HG02571 (cell line): ENCODE measurements at regions not wholly inside any gene's neighbourhood (a gene's known extent, or its start where the extent isn't known, plus 50 kb on each side); places are given as distances from the start of the nearest gene placed in this dataset.

Experiments
- ATAC-seq: cut with Tn5 transposase; IDR thresholded peaks from one replicate; pipeline ENCODE4 v1.9.1; 2021; ENCODE audit warnings: mild to moderate bottlenecking, moderate library complexity; ENCODE audit not compliant: unreplicated experiment

DNA sequence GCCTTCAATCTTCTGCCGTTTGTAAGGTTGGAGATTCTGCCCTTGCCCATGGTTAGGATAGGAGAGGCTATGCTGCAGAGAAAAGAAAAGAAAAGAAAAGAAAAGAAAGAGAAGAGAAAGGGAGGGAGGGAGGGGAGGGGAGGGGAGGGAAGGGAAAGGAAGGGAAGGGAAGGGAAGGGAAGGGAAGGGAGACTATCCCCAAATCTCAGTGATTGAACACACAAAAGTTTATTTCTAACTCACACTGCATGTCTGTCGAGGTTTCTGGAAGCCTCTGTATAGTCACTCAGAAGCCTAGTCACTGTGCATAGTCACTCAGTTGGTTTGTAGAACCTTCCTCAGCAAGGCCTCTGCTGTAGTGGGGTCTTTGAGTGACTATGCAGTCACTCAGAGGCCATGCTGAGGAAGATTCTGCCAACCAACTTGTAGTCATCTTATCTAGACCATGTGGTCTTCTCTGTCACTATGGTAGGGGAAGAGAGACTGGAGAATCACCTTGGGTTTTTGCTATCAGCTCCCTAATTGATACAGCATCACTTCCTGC, 52.3 kb upstream of the ABCC9 start:
- no peak for ATAC-seq

DNA sequence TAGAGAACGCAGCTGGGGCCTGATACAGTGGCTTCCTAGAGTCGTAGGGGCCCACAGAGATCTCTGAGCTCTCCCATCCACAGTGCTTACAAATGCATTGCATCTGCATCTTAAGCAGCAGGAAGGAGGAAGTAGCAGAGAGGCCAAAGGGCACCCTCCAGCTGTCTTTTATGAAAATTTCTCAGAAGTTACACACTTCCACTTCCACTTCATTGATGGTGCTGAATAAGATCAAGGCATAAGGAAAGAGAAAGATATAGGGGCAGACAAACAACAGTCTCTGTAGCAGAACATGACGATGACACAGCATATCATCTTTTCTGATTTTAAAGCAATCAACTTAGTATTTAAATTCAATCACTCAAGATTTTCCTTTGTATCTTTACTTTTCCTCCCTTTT, 51.6 kb upstream of the ABCC9 start:
- ATAC-seq = peak; percentile 81

DNA sequence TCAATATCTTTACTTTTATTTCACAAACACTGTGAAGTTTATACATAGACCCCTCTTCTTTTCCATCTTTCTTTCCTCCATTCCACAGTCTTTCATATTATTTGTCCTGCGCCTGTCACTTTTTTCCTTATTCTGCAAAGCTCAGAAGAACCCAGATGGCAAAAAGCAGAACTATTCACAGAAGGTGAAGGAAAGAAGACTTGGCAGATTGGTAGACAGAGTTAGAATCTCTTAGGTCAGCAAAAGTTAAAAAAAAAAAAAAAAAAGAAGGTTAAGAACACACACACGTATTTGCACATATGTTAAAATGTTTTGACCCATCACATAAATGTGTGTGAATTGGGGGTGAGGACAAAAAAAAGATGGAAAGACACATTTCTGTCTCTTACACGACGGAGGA, 50.3 kb upstream of the ABCC9 start:
- no peak for ATAC-seq
